Testis (tissue), 2 donors: ENCODE measurements at regions not wholly inside any gene's neighbourhood (a gene's known extent, or its start where the extent isn't known, plus 50 kb on each side); places are given as distances from the start of the nearest gene placed in this dataset.

Experiments used
- CTCF ChIP-seq, 3 experiments: fragments of 450-650 bp in 2 of 3; fragments of 200-600 bp in 1 of 3; sonication (generic) in 1 of 3; IDR thresholded peaks; one replicate each; pipeline ENCODE4 v1.5.1; 2016 to 2019; ENCODE audit warnings: antibody characterized with exemption in 3 of 3, mild to moderate bottlenecking in 2 of 3, moderate library complexity in 1 of 3
- POLR2A ChIP-seq: fragments of 450-650 bp; IDR thresholded peaks from one replicate; pipeline ENCODE4 v1.6.1; 2017; ENCODE audit warnings: antibody characterized with exemption, mild to moderate bottlenecking, moderate library complexity

GRCh38 chr1:219298571-219299148, 125.0 kb downstream of the LYPLAL1 start:
- TF ChIP-seq CTCF (IDR thresholded peaks at IDR 0.05) = no peak
- no peak for TF ChIP-seq POLR2A
